ENCODE measurements at regions not wholly inside any gene's neighbourhood (a gene's known extent, or its start where the extent isn't known, plus 50 kb on each side); places are given as distances from the start of the nearest gene placed in this dataset.

- intact Hi-C loops (cut with micrococcal nuclease), result no loop called here
Observed at GRCh38 chr18:54090856-54091255, 133.6 kb downstream of the MBD2 start.

GRCh38 chr18:54089749-54090459 is 134.6 kb downstream of the MBD2 start:
- no peak overlapping the region for H2AFZ ChIP-seq (ENCODE audit: low read length)
- H3K79me2 ChIP-seq (ENCODE audit: low read length), result no peaks in the 10 kb centered on the region
- no peaks in the 10 kb centered on the region for H3K36me3 ChIP-seq (ENCODE audit: low read depth, low read length)
- no peaks in the 10 kb centered on the region for H3K4me1 ChIP-seq (ENCODE audit: insufficient read depth, low read length)
- H3K9ac ChIP-seq (ENCODE audit: low read length), result no peak overlapping the region
- ChIA-PET POLR2A (ENCODE audit: unreplicated experiment) (no interaction called here), CTCF (no interaction called here)
- intact Hi-C loops (cut with micrococcal nuclease), result no loop called here
- ATAC-seq (no peak), DNase-seq (no peak)
- H3K27me3 ChIP-seq (ENCODE audit: low read length), result no peaks in the 10 kb centered on the region
- H3K4me2 ChIP-seq (ENCODE audit: low read length), result no peak overlapping the region
- H4K20me1 ChIP-seq (ENCODE audit: low read length), result no peaks in the 10 kb centered on the region
- no peak overlapping the region for H3K4me3 ChIP-seq (ENCODE audit: low read length)
- H3K9me3 ChIP-seq (ENCODE audit: low read length), result no peaks in the 10 kb centered on the region
- H3F3A ChIP-seq (ENCODE audit: low read length, unreplicated experiment), result no peaks in the 10 kb centered on the region
- TF ChIP-seq CTCF (conservative IDR thresholded peaks at IDR 0.05; ENCODE audit: low read depth, low read length) (no peak), EZH2phosphoT487 (IDR thresholded peaks at IDR 0.05; ENCODE audit: borderline replicate concordance, low read length) (no peak), EZH2 (IDR thresholded peaks at IDR 0.05; ENCODE audit: low read length, unreplicated experiment) (no peak)
- no peak overlapping the region for H3K27ac ChIP-seq (ENCODE audit: low read length)
- BruUV-seq (replicated peaks), result no TSS peak
- no peaks in the 10 kb centered on the region for H3K9me2 ChIP-seq (replicated peaks; ENCODE audit: low read length)

More at GRCh38 chr18:54090856-54091255, 133.6 kb downstream of the MBD2 start:
- Histone ChIP-seq H3K9me3 (ENCODE audit: low read length) (no peaks in the 10 kb centered on the region), H3K9ac (ENCODE audit: low read length) (no peak overlapping the region), H3K36me3 (ENCODE audit: low read depth, low read length) (no peaks in the 10 kb centered on the region), H3K79me2 (ENCODE audit: low read length) (no peaks in the 10 kb centered on the region), H3F3A (ENCODE audit: low read length, unreplicated experiment) (no peaks in the 10 kb centered on the region), H2AFZ (ENCODE audit: low read length) (no peak overlapping the region), H3K4me2 (ENCODE audit: low read length) (no peak overlapping the region), H3K9me2 (replicated peaks; ENCODE audit: low read length) (no peaks in the 10 kb centered on the region), H3K27me3 (ENCODE audit: low read length) (no peaks in the 10 kb centered on the region), H4K20me1 (ENCODE audit: low read length) (no peaks in the 10 kb centered on the region), H3K4me3 (ENCODE audit: low read length) (no peak overlapping the region), H3K4me1 (ENCODE audit: insufficient read depth, low read length) (no peaks in the 10 kb centered on the region), H3K27ac (ENCODE audit: low read length) (no peak overlapping the region)
- ATAC-seq (no peak), DNase-seq (no peak)
- BruUV-seq (replicated peaks), result no TSS peak
- TF ChIP-seq EZH2 (IDR thresholded peaks at IDR 0.05; ENCODE audit: low read length, unreplicated experiment), result no peak
- TF ChIP-seq EZH2phosphoT487 (IDR thresholded peaks at IDR 0.05; ENCODE audit: borderline replicate concordance, low read length), result no peak
- no peak for TF ChIP-seq CTCF (conservative IDR thresholded peaks at IDR 0.05; ENCODE audit: low read depth, low read length)
- POLR2A ChIA-PET (ENCODE audit: unreplicated experiment), result interaction anchor here (0.7 kb wide), 1 partner anchor 22 kb away, joined by 3 read pairs; no protein-coding TSS in a partner anchor
- CTCF ChIA-PET, result no interaction called here

- CTCF ChIA-PET, result no interaction called here
- intact Hi-C loops (cut with micrococcal nuclease), result no loop called here
- no peak for ATAC-seq
- TF ChIP-seq EZH2phosphoT487 (IDR thresholded peaks at IDR 0.05; ENCODE audit: borderline replicate concordance, low read length), result no peak
- no peak for TF ChIP-seq CTCF (conservative IDR thresholded peaks at IDR 0.05; ENCODE audit: low read depth, low read length)
- TF ChIP-seq EZH2 (IDR thresholded peaks at IDR 0.05; ENCODE audit: low read length, unreplicated experiment), result no peak
- Histone ChIP-seq H3K9ac (ENCODE audit: low read length) (no peak overlapping the region), H3K79me2 (ENCODE audit: low read length) (no peaks in the 10 kb centered on the region), H3K4me3 (ENCODE audit: low read length) (no peak overlapping the region), H3K4me2 (ENCODE audit: low read length) (no peak overlapping the region), H3F3A (ENCODE audit: low read length, unreplicated experiment) (no peaks in the 10 kb centered on the region), H3K36me3 (ENCODE audit: low read depth, low read length) (no peaks in the 10 kb centered on the region), H2AFZ (ENCODE audit: low read length) (no peak overlapping the region), H3K27ac (ENCODE audit: low read length) (no peak overlapping the region), H3K27me3 (ENCODE audit: low read length) (no peaks in the 10 kb centered on the region), H4K20me1 (ENCODE audit: low read length) (no peaks in the 10 kb centered on the region), H3K9me2 (replicated peaks; ENCODE audit: low read length) (no peaks in the 10 kb centered on the region), H3K4me1 (ENCODE audit: insufficient read depth, low read length) (no peaks in the 10 kb centered on the region), H3K9me3 (ENCODE audit: low read length) (no peaks in the 10 kb centered on the region)
- no TSS peak for BruUV-seq (replicated peaks)
- POLR2A ChIA-PET (ENCODE audit: unreplicated experiment), result no interaction called here
- DNase-seq, result no peak
Observed at GRCh38 chr18:54086863-54087262, 137.6 kb downstream of the MBD2 start.

Data from PC-3 (cell line).